Left lung (tissue), 4 donors: ENCODE measurements at regions not wholly inside any gene's neighbourhood (a gene's known extent, or its start where the extent isn't known, plus 50 kb on each side); places are given as distances from the start of the nearest gene placed in this dataset.

ENCODE experiments used
- ATAC-seq: fragments of 200-7000 bp; cut with Tn5 transposase; one replicate; pipeline ENCODE4 v1.9.1; 2020; ENCODE audit warnings: moderate library complexity
- DNase-seq, 4 donors: peaks; one replicate each; pipeline ENCODE4 v3.0.0-alpha.2; 2013 to 2020
- H3K27ac ChIP-seq, 2 donors: fragments of 200-600 bp; sonication (generic) in 1 of 2; one replicate each; pipeline versions ENCODE4 v1.5.0 to v1.8.0; 2020 to 2021
- H3K27me3 ChIP-seq, 2 donors: fragments of 200-600 bp; sonication (generic) in 1 of 2; one replicate each; pipeline versions ENCODE4 v1.5.0 to v1.8.0; 2020 to 2021
- H3K36me3 ChIP-seq, 2 donors: fragments of 200-600 bp; sonication (generic) in 1 of 2; one replicate each; pipeline versions ENCODE4 v1.5.0 to v1.8.0; 2020 to 2021
- H3K4me1 ChIP-seq, 2 donors: fragments of 200-600 bp; one replicate each; pipeline ENCODE4 v1.8.0; 2021
- H3K4me3 ChIP-seq, 2 donors: fragments of 200-600 bp; sonication (generic) in 1 of 2; one replicate each; pipeline versions ENCODE4 v1.5.0 to v1.8.0; 2020 to 2021; ENCODE audit warnings: mild to moderate bottlenecking in 1 of 2
- H3K9me3 ChIP-seq, 2 donors: fragments of 200-600 bp; sonication (generic) in 1 of 2; one replicate each; pipeline versions ENCODE4 v1.5.0 to v1.8.0; 2020 to 2021
- CTCF ChIP-seq, 2 donors: fragments of 200-600 bp; sonication (generic) in 1 of 2; IDR thresholded peaks; one replicate each; pipeline versions ENCODE4 v1.5.0 to v1.8.0; 2021; ENCODE audit warnings: antibody characterized with exemption in 2 of 2
- intact Hi-C, 2 donors: fragments of 100-400 bp; cut with DNase I; formaldehyde crosslinking; loops; one replicate each; pipeline versions ENCODE4 v1.11.2 to v1.14.2; 2022
- donor health status: DM: no; HTN: yes; CAD: no.
- donor health status: DM: no; HTN: no; CAD: no.

GRCh38 chr17:13941781-13942180, 127.5 kb upstream of the COX10 start:
- Histone ChIP-seq H3K4me3 (no peak overlapping the region), H3K27me3 (no peaks in the 10 kb centered on the region), H3K27ac (no peak overlapping the region), H3K36me3 (no peaks in the 10 kb centered on the region), H3K4me1 (no peaks in the 10 kb centered on the region), H3K9me3 (peaks cover 0 to 9% of the 10 kb centered on the region in 2 donors)
- intact Hi-C loops = no loop called here
- no peak for ATAC-seq
- TF ChIP-seq CTCF (IDR thresholded peaks at IDR 0.05) = no peak
- DNase-seq = no peak

GRCh38 chr17:13943909-13944308, 125.4 kb upstream of the COX10 start:
- no peak overlapping the region for H3K4me3 ChIP-seq
- ATAC-seq = no peak
- peaks cover 0 to 9% of the 10 kb centered on the region in 2 donors for H3K9me3 ChIP-seq
- DNase-seq = no peak
- no peaks in the 10 kb centered on the region for H3K36me3 ChIP-seq
- TF ChIP-seq CTCF (IDR thresholded peaks at IDR 0.05) = no peak
- H3K27ac ChIP-seq = no peak overlapping the region
- no peaks in the 10 kb centered on the region for H3K27me3 ChIP-seq
- intact Hi-C loops = no loop called here
- no peaks in the 10 kb centered on the region for H3K4me1 ChIP-seq

- no peak overlapping the region for H3K27ac ChIP-seq
- TF ChIP-seq CTCF (IDR thresholded peaks at IDR 0.05) = no peak
- no peak overlapping the region for H3K4me3 ChIP-seq
- no peaks in the 10 kb centered on the region for H3K27me3 ChIP-seq
- intact Hi-C loops = no loop called here
- H3K4me1 ChIP-seq = no peaks in the 10 kb centered on the region
- no peaks in the 10 kb centered on the region for H3K36me3 ChIP-seq
- DNase-seq (no peak), ATAC-seq (no peak)
- no peaks in the 10 kb centered on the region for H3K9me3 ChIP-seq
Observed at GRCh38 chr17:13947499-13947898, 121.8 kb upstream of the COX10 start.

- Histone ChIP-seq H3K4me3 (no peak overlapping the region), H3K36me3 (no peaks in the 10 kb centered on the region), H3K27ac (no peak overlapping the region), H3K4me1 (no peaks in the 10 kb centered on the region), H3K27me3 (no peaks in the 10 kb centered on the region), H3K9me3 (no peaks in the 10 kb centered on the region)
- intact Hi-C loops = no loop called here
- no peak for TF ChIP-seq CTCF (IDR thresholded peaks at IDR 0.05)
- DNase-seq = no peak
- ATAC-seq = no peak
Observed at GRCh38 chr17:13952009-13952750, 117.1 kb upstream of the COX10 start.

- Histone ChIP-seq H3K27ac (no peak overlapping the region), H3K4me1 (no peaks in the 10 kb centered on the region), H3K4me3 (no peak overlapping the region), H3K27me3 (no peaks in the 10 kb centered on the region), H3K36me3 (no peaks in the 10 kb centered on the region), H3K9me3 (no peaks in the 10 kb centered on the region)
- no peak for DNase-seq
- no peak for ATAC-seq
- no peak for TF ChIP-seq CTCF (IDR thresholded peaks at IDR 0.05)
- intact Hi-C loops = no loop called here
Observed at GRCh38 chr17:13953841-13954240, 115.5 kb upstream of the COX10 start.
